OCI-LY7 (cell line): ENCODE measurements at regions not wholly inside any gene's neighbourhood (a gene's known extent, or its start where the extent isn't known, plus 50 kb on each side); places are given as distances from the start of the nearest gene placed in this dataset.

Experiments used
- BruUV-seq: library from RNA; stranded (reverse); fragments of 400-500 nt; replicated peaks from 2 replicates; lab custom pipeline; 2021; lab: Mats Ljungman, UMichigan
- CTCF ChIA-PET: fragments of 300-600 bp; sonication (Branson Sonifier 250); formaldehyde crosslinking; loops from one replicate; lab custom pipeline; 2022; ENCODE audit warnings: antibody characterized with exemption; ENCODE audit not compliant: unreplicated experiment; lab: Charles Lee
- POLR2A ChIA-PET: fragments of 300-600 bp; sonication (Branson Sonifier 250); formaldehyde crosslinking; loops from one replicate; lab custom pipeline; 2022; ENCODE audit warnings: antibody characterized with exemption; lab: Charles Lee
- DNase-seq: peaks from one replicate; pipeline ENCODE4 v3.0.0-alpha.2; 2015; ENCODE audit warnings: low spot score
- H2AFZ ChIP-seq: fragments of 200-600 bp; sonication (generic), shearing (Covaris generic); 2 replicates; pipeline ENCODE4 v1.6.1; 2014; ENCODE audit warnings: mild to moderate bottlenecking, antibody characterized with exemption, low read length, moderate library complexity
- H3K27ac ChIP-seq: fragments of 200-600 bp; sonication (generic); 2 replicates; pipeline ENCODE4 v1.5.1; 2014; ENCODE audit warnings: mixed run types, low read depth, mild to moderate bottlenecking, moderate library complexity, low read length, inconsistent platforms; ENCODE audit not compliant: poor library complexity, severe bottlenecking
- H3K36me3 ChIP-seq: fragments of 200-600 bp; sonication (generic); 2 replicates; pipeline ENCODE4 v1.6.1; 2014; ENCODE audit warnings: mild to moderate bottlenecking, antibody characterized with exemption, low read length, moderate library complexity, mixed read lengths; ENCODE audit not compliant: insufficient read depth
- H3K4me1 ChIP-seq: fragments of 200-600 bp; sonication (generic); 2 replicates; pipeline ENCODE4 v1.5.1; 2014; ENCODE audit warnings: mild to moderate bottlenecking, low read length; ENCODE audit not compliant: insufficient read depth, poor library complexity, severe bottlenecking
- H3K4me2 ChIP-seq: fragments of 200-600 bp; sonication (generic); 2 replicates; pipeline ENCODE4 v1.6.1; 2014; ENCODE audit warnings: mild to moderate bottlenecking, low read length
- H3K4me3 ChIP-seq: fragments of 200-600 bp; sonication (generic); 2 replicates; pipeline ENCODE4 v1.5.1; 2014; ENCODE audit warnings: mild to moderate bottlenecking, low read depth, low read length; ENCODE audit not compliant: poor library complexity, severe bottlenecking
- H3K79me2 ChIP-seq: fragments of 200-600 bp; sonication (generic); 2 replicates; pipeline ENCODE4 v1.6.1; 2016; ENCODE audit warnings: low read depth, mild to moderate bottlenecking, low read length, moderate library complexity, mixed read lengths; ENCODE audit not compliant: insufficient read depth
- H3K9me2 ChIP-seq: fragments of 200-600 bp; sonication (generic); 2 replicates; pipeline ENCODE4 v1.6.1; 2016; ENCODE audit warnings: mild to moderate bottlenecking, low read length, mixed read lengths; ENCODE audit not compliant: insufficient read depth
- H3K9me3 ChIP-seq: fragments of 200-600 bp; sonication (generic); 2 replicates; pipeline ENCODE4 v1.6.1; 2014; ENCODE audit warnings: mild to moderate bottlenecking, mixed run types, low read length, mixed read lengths
- H4K20me1 ChIP-seq: fragments of 200-600 bp; sonication (generic); 2 replicates; pipeline ENCODE4 v1.6.1; 2014; ENCODE audit warnings: mild to moderate bottlenecking, antibody characterized with exemption, low read length, moderate library complexity, mixed read lengths; ENCODE audit not compliant: insufficient read depth
- EZH2phosphoT487 ChIP-seq: fragments of 200-600 bp; sonication (generic); IDR thresholded peaks from 2 replicates; pipeline ENCODE4 v1.6.1; 2018; ENCODE audit warnings: low read depth, borderline replicate concordance, mild to moderate bottlenecking, mixed run types, antibody characterized with exemption, low read length, moderate library complexity, mixed read lengths
- intact Hi-C: fragments of 100-400 bp; cut with micrococcal nuclease; formaldehyde crosslinking; loops from one replicate; pipeline ENCODE4 v1.10.0; 2022; ENCODE audit not compliant: unreplicated experiment
- TF ChIP-seq, protein P1 (sequence below): fragments of 200-600 bp; sonication (generic); conservative IDR thresholded peaks from 2 replicates; pipeline ENCODE4 v1.5.1; 2014; ENCODE audit warnings: mild to moderate bottlenecking, antibody characterized with exemption, low read length, moderate library complexity, mixed read lengths

DNA sequence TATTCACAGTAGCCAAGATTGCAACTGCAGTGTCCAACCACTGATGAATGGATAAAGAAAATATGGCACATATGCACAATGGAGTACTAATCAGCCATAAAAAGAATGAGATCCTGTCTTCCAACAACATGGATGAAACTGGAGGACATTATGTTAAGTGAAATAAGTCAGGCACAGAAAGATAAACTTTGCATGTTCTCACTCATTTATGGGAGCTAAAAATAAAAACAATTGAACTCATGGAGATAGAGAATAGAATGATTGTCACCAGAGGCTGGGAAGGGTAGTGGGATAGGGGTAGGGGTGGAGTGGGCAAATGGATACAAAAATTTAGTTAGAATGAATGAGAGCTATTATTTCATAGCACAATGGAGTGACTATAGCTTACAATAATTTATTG lies 305.5 kb upstream of the ETAA1 start:
- no peaks in the 10 kb centered on the region for H3K79me2 ChIP-seq
- no peak for DNase-seq
- POLR2A ChIA-PET: no interaction called here
- no peak overlapping the region for H2AFZ ChIP-seq
- intact Hi-C loops: no loop called here
- H3K27ac ChIP-seq: no peak overlapping the region
- H3K36me3 ChIP-seq: no peaks in the 10 kb centered on the region
- no peak for TF ChIP-seq EZH2phosphoT487
- TF ChIP-seq, protein P1, sequence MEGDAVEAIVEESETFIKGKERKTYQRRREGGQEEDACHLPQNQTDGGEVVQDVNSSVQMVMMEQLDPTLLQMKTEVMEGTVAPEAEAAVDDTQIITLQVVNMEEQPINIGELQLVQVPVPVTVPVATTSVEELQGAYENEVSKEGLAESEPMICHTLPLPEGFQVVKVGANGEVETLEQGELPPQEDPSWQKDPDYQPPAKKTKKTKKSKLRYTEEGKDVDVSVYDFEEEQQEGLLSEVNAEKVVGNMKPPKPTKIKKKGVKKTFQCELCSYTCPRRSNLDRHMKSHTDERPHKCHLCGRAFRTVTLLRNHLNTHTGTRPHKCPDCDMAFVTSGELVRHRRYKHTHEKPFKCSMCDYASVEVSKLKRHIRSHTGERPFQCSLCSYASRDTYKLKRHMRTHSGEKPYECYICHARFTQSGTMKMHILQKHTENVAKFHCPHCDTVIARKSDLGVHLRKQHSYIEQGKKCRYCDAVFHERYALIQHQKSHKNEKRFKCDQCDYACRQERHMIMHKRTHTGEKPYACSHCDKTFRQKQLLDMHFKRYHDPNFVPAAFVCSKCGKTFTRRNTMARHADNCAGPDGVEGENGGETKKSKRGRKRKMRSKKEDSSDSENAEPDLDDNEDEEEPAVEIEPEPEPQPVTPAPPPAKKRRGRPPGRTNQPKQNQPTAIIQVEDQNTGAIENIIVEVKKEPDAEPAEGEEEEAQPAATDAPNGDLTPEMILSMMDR: no peak
- no TSS peak for BruUV-seq
- H3K4me2 ChIP-seq: no peak overlapping the region
- H4K20me1 ChIP-seq: no peaks in the 10 kb centered on the region
- H3K9me3 ChIP-seq: no peaks in the 10 kb centered on the region
- no peaks in the 10 kb centered on the region for H3K4me1 ChIP-seq
- H3K4me3 ChIP-seq: no peak overlapping the region
- H3K9me2 ChIP-seq: no peaks in the 10 kb centered on the region
- CTCF ChIA-PET: no interaction called here

DNA sequence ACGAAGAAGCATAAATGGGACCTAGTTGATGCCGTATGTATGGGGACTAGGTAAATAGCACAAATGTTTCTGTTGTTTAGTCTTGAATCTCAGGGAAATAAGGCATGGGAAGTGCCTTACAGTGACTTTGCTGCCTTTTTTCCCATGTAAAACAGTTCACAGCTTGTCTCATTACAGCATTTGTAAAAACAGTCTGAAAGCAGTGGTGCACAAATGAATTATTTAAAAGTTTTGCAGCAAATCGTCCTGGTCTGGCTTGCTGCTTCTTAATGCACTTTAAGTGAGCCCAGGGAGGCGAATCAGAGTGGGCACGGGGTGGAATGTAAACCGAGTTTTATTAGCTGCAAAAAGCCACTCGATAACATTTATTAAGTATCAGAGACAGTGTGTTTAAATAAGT lies 302.0 kb upstream of the ETAA1 start:
- Histone ChIP-seq H3K9me3 (no peaks in the 10 kb centered on the region), H3K79me2 (no peaks in the 10 kb centered on the region), H3K4me2 (no peak overlapping the region), H3K36me3 (no peaks in the 10 kb centered on the region), H3K4me1 (no peaks in the 10 kb centered on the region), H3K27ac (no peak overlapping the region), H3K4me3 (no peak overlapping the region), H3K9me2 (no peaks in the 10 kb centered on the region), H2AFZ (no peak overlapping the region), H4K20me1 (no peaks in the 10 kb centered on the region)
- no peak for TF ChIP-seq EZH2phosphoT487
- TF ChIP-seq, protein P1: no peak
- CTCF ChIA-PET: no interaction called here
- BruUV-seq: no TSS peak
- POLR2A ChIA-PET: no interaction called here
- no peak for DNase-seq
- intact Hi-C loops: no loop called here

DNA sequence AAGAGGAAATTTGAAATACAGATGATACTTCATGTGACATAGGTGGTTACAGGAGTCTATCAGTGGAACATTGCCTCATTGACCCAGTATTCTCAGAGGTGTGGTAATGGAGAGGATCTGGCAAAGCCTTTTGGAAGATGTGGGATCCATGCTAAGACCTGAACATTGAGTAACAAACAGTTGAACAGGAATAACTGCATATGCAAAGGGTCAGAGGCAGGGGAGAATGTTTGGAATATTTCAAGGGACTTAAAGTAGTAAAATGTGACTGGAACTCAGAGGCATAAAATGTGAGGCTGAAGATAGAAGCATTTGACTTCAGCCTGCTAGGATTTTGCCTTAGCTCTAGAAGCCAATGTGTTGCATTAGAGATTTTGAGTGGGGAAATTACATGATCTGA lies 300.2 kb upstream of the ETAA1 start:
- no peaks in the 10 kb centered on the region for H3K9me2 ChIP-seq
- no peaks in the 10 kb centered on the region for H3K9me3 ChIP-seq
- no peak for DNase-seq
- no peak overlapping the region for H2AFZ ChIP-seq
- no peaks in the 10 kb centered on the region for H3K36me3 ChIP-seq
- H3K79me2 ChIP-seq: no peaks in the 10 kb centered on the region
- H4K20me1 ChIP-seq: no peaks in the 10 kb centered on the region
- H3K4me2 ChIP-seq: no peak overlapping the region
- no peaks in the 10 kb centered on the region for H3K4me1 ChIP-seq
- BruUV-seq: no TSS peak
- no peak for TF ChIP-seq EZH2phosphoT487
- CTCF ChIA-PET: no interaction called here
- H3K4me3 ChIP-seq: no peak overlapping the region
- no peak overlapping the region for H3K27ac ChIP-seq
- intact Hi-C loops: no loop called here
- POLR2A ChIA-PET: no interaction called here
